ENCODE measurements at regions not wholly inside any gene's neighbourhood (a gene's known extent, or its start where the extent isn't known, plus 50 kb on each side); places are given as distances from the start of the nearest gene placed in this dataset.
"Not testable (repeated sequence)": the region's sequence is repeated elsewhere in the genome, so short reads cannot be mapped to it uniquely, and the experiment has no call there.

GRCh38 chrX:86887341-86887740, 630.3 kb upstream of the KLHL4 start:
- DNase-seq (ENCODE audit: low read depth in 2 of 2): no peak

DNA sequence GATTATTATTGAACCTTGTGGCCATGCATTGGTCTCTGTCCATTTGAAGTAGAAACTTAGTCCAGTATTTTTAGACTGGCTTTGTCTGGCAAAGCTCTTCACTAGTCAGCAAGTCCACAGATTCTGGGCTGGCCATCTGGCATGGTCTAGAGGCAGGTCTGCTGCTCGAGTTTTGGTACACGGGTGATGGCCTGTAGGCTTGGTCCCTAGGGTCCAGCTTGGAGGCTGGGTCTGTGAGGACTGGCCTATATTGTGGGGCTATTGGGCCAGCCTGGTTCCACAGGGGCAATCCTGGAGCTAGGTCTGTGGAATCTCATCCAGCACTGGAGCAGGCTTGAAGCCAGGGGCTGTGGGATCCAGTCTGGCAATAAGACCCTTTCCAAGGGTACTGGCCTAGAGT, 607.6 kb upstream of the KLHL4 start:
- no peak for DNase-seq (ENCODE audit: low read depth in 2 of 2)

DNA sequence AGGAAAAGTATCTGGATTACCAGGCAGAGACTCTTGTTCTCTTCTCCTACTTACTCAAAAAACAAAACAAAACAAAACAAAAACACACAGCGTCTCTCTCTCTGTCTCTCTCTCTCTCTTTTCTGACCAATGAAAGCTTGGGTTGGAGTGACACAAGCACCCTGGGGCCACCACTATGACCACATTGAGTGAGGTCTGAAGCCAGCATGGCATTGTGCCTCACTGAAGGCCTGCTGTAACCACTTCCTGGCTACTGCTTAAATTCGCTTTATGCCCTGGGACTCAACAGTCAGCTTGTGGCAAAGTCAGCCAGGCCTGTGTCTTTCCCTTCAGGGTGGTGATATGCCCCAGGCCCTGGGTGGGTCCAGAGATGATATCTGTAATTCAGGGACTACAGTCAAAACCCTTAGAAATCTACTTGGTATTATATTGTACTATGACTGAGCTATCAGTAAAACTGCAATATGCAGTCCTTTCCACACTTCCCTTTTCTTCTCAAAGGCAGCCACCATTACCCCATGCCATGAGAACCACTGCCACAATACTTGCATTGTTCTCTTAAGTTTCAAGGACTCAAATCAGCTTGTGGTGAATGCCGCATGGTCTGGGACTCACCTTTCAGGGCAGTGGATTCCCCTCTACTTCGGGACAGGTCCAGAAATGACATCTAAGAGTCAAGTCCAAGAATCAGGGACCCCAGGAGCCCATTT, 606.8 kb upstream of the KLHL4 start:
- no peak for DNase-seq (ENCODE audit: low read depth in 2 of 2)

DNA sequence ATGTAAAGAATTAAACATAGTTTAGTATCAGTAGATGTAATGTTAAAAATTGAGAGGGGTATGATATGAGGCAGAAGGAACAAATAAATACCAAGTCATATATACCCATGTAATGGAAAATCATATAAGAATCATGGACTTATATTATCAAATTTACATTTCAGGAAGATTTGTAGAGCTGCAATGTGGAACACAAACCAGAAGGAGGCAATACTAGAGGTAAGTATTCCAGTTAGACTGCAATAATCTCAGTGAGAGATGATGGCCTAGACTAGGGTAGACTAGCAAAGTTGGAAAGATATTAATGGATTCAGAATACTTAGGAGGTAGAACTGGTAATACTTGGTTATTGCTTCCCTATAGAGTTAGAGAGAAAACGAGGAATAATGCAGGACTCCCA, 603.0 kb upstream of the KLHL4 start:
- no peak for DNase-seq (ENCODE audit: low read depth in 2 of 2)

DNA sequence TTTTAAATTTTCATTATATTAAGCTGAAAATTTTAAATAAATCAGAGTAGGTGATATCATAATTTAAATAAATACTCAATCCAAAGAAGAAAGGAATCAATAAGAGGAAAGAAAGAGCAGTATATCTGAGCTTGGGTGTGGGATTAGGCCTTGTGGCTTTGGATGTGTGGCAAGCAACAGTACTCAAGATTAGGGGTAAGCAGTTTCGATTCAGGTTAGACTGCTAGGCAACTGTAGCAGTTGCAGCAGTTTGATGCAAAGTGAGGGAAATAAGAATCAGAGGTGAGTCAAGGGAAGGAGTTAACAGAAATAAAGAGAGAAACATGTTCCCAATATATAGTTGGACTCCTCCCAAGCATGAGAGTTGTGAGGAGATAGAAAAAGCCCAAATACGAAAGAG, 599.6 kb upstream of the KLHL4 start:
- DNase-seq (ENCODE audit: low read depth in 2 of 2): no peak

DNA sequence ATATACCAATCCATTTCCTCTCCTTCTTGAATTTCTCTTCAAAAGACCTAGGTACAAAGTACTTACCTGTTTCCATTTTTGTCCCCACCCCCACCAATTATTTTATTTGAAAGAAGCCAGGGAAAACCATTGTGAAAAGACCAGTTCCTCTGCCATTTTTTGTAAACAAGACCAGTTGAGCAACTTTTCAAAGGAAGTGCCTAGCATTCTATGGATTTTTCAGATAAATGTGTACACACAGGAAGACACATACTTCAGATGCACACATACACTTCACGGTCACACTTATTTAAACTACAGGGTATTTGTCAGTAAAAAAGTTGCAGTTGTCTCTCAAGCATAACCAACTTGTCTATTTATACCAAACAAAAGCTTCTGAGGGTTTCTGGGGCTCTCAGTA, 587.2 kb upstream of the KLHL4 start:
- no peak for DNase-seq (ENCODE audit: low read depth in 2 of 2)

- DNase-seq (ENCODE audit: low read depth in 2 of 2): no peak
These were observed 581.6 kb upstream of the KLHL4 start for GRCh38 chrX:86935988-86936387.

- DNase-seq (ENCODE audit: low read depth in 2 of 2): peak; percentile 9 to 39
These were observed 571.0 kb upstream of the KLHL4 start for GRCh38 chrX:86946569-86946968.

- no peak for DNase-seq (ENCODE audit: low read depth in 2 of 2)
These were observed 553.3 kb upstream of the KLHL4 start for GRCh38 chrX:86964321-86964720.

GRCh38 chrX:86981326-86981879, 536.2 kb upstream of the KLHL4 start:
- no peak for DNase-seq (ENCODE audit: low read depth in 2 of 2)

GRCh38 chrX:86987351-86987750, 530.3 kb upstream of the KLHL4 start:
- not testable (repeated sequence) for DNase-seq (ENCODE audit: low read depth in 2 of 2)

GRCh38 chrX:87003031-87003430, 514.6 kb upstream of the KLHL4 start:
- no peak for DNase-seq (ENCODE audit: low read depth in 2 of 2)

- no peak for DNase-seq (ENCODE audit: low read depth in 2 of 2)
These were observed 512.4 kb upstream of the KLHL4 start for GRCh38 chrX:87005183-87005582.

- DNase-seq (ENCODE audit: low read depth in 2 of 2): no peak
These were observed 511.7 kb upstream of the KLHL4 start for GRCh38 chrX:87005885-87006284.

DNA sequence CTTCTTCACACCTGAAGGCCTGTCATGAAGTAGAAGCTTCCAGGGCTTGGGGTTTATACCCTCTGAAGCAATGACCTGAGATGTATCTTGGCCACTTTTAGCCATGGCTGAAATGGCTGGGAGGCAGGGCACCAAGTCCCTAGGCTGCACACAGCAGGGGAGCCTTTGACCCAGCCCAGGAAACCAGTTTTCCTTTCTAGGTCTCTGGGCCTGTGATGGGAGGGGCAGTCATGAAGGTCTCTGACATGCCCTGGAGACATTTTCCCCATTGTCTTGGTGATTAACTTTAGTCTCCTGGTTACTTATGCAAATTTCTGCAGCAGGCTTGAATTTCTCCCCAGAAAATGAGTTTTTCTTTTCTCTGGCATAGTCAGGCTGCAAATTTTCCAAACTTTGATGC, 511.0 kb upstream of the KLHL4 start:
- DNase-seq (ENCODE audit: low read depth in 2 of 2): no peak

- DNase-seq (ENCODE audit: low read depth in 2 of 2): no peak
These were observed 500.4 kb upstream of the KLHL4 start for GRCh38 chrX:87017210-87017609.

DNA sequence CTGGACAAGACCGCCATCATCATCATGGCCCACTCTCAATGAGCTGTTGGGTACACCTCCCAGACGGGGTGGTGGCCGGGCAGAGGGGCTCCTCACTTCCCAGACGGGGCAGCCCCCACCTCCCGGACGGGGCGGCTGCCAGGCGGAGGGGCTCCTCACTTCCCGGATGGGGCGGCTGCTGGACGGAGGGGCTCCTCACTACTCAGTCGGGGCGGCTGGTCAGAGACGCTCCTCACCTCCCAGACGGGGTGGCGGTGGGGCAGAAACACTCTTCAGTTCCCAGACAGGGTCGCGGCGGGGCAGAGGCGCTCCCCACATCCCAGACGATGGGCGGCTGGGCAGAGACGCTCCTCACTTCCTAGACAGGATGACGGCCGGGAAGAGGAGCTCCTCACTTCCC, 484.5 kb upstream of the KLHL4 start:
- DNase-seq (ENCODE audit: low read depth in 2 of 2): not testable (repeated sequence)

- no peak for DNase-seq (ENCODE audit: low read depth in 2 of 2)
These were observed 472.2 kb upstream of the KLHL4 start for GRCh38 chrX:87045352-87045751.

DNA sequence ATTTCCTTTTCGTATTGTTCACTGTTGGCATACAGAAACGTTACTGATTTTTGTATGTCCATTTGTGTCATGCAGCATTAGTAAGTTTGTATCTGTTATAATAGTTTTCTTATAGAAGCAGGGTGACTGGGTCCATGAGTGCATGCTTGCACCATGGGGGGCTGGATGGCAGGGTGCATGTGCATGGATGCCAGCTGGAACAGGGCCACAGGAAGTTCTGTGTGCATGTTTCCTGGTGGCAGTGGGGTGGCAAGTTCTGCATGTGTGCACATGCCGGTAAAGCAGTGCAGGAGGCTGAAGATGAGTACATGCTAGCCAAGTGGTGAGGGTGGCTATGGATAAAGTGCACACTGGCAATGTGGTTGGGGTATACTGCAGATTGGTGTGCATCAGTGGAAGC, 468.0 kb upstream of the KLHL4 start:
- no peak for DNase-seq (ENCODE audit: low read depth in 2 of 2)

- DNase-seq (ENCODE audit: low read depth in 2 of 2): no peak
These were observed 454.0 kb upstream of the KLHL4 start for GRCh38 chrX:87063642-87064041.

- no peak for DNase-seq (ENCODE audit: low read depth in 2 of 2)
These were observed 453.1 kb upstream of the KLHL4 start for GRCh38 chrX:87064502-87064901.

DNA sequence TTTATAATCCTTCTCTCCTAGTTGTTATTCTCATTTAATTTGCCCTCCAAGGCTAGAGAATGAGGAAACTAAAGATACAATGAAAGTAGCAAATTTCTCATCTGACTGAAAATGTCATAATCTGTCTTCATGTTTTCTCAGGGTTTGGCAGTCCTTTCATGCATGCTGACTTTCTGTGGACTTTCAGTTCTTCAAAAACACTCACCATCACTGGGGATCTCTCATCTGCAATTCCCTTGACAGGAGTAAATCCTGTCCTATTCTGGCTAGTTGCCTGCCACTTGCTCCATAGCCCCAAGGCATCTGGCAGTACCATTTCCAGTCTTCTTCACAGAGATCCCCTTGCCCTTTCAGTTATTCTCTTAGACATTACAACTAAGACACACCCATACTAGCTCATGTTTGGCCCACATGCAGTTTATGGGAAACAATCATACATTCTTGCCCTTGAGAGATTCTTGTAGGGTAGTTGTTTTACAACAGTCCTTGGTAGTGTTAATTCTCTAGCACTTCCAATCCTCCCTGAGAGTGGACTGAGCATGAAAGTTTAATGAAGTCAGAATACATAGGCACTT, 449.7 kb upstream of the KLHL4 start:
- DNase-seq (ENCODE audit: low read depth in 2 of 2): no peak

GRCh38 chrX:87078231-87078630, 439.4 kb upstream of the KLHL4 start:
- DNase-seq (ENCODE audit: low read depth in 2 of 2): no peak
